WTC11 (cell line): ENCODE measurements at regions not wholly inside any gene's neighbourhood (a gene's known extent, or its start where the extent isn't known, plus 50 kb on each side); places are given as distances from the start of the nearest gene placed in this dataset.

Experiments
- ATAC-seq: fragments of 200-7000 bp; cut with Tn5 transposase; 2 replicates; pipeline ENCODE4 v1.10.0; 2021; ENCODE audit warnings: mild to moderate bottlenecking, moderate library complexity
- CTCF ChIA-PET: fragments of 300-600 bp; sonication (Branson Sonifier 250); formaldehyde crosslinking; loops from one replicate; lab custom pipeline; 2021; ENCODE audit warnings: antibody characterized with exemption; lab: Charles Lee
- POLR2A ChIA-PET: fragments of 350-600 bp; sonication (Branson Sonifier 250); formaldehyde crosslinking; loops from one replicate; lab custom pipeline; 2021; ENCODE audit warnings: antibody characterized with exemption; lab: Charles Lee
- DNase-seq: peaks from one replicate; pipeline ENCODE4 v3.0.0; 2021; ENCODE audit warnings: low spot score
- H3K27ac Mint-ChIP-seq: 2 replicates; pipeline ENCODE4 v1.8.0; 2021; ENCODE audit warnings: mixed read lengths
- H3K27me3 Mint-ChIP-seq: 2 replicates; pipeline ENCODE4 v1.8.0; 2021; ENCODE audit warnings: low read depth, mild to moderate bottlenecking, moderate library complexity, mixed read lengths
- H3K36me3 Mint-ChIP-seq: 2 replicates; pipeline ENCODE4 v1.8.0; 2021; ENCODE audit warnings: mixed read lengths
- H3K4me1 Mint-ChIP-seq: 2 replicates; pipeline ENCODE4 v1.8.0; 2022; ENCODE audit warnings: mixed read lengths
- H3K4me3 Mint-ChIP-seq: 2 replicates; pipeline ENCODE4 v1.8.0; 2021; ENCODE audit warnings: mild to moderate bottlenecking, moderate library complexity, mixed read lengths
- H3K9me3 Mint-ChIP-seq: 2 replicates; pipeline ENCODE4 v1.8.0; 2021; ENCODE audit warnings: mixed read lengths
- CREM ChIP-seq: sonication (generic); formaldehyde crosslinking; IDR thresholded peaks from 2 replicates; pipeline ENCODE4 v1.8.1; 2022; ENCODE audit warnings: mild to moderate bottlenecking, missing genetic modification reagents, moderate library complexity
- FOXJ3 ChIP-seq: sonication (generic); formaldehyde crosslinking; IDR thresholded peaks from 2 replicates; pipeline ENCODE4 v1.9.0; 2021; ENCODE audit warnings: missing genetic modification reagents, mild to moderate bottlenecking, borderline replicate concordance
- JUN ChIP-seq: sonication (generic); formaldehyde crosslinking; IDR thresholded peaks from 2 replicates; pipeline ENCODE4 v1.8.0; 2023; ENCODE audit warnings: mild to moderate bottlenecking, missing genetic modification reagents
- NFE2L1 ChIP-seq: sonication (generic); formaldehyde crosslinking; IDR thresholded peaks from 2 replicates; pipeline ENCODE4 v1.8.1; 2023; ENCODE audit warnings: missing genetic modification reagents
- NFYB ChIP-seq: sonication (generic); formaldehyde crosslinking; conservative IDR thresholded peaks from 2 replicates; pipeline ENCODE4 v1.8.0; 2022; ENCODE audit warnings: low read depth, missing genetic modification reagents
- PRRX2 ChIP-seq: fragments of 250-450 bp; sonication (Bioruptor Pico); IDR thresholded peaks from 2 replicates; pipeline ENCODE4 v1.8.0; 2021; ENCODE audit warnings: mild to moderate bottlenecking
- SMAD4 ChIP-seq: sonication (generic); formaldehyde crosslinking; IDR thresholded peaks from 2 replicates; pipeline ENCODE4 v1.8.0; 2022; ENCODE audit warnings: mild to moderate bottlenecking, missing genetic modification reagents
- SP1 ChIP-seq: sonication (generic); formaldehyde crosslinking; conservative IDR thresholded peaks from 2 replicates; pipeline ENCODE4 v1.8.1; 2022; ENCODE audit warnings: missing genetic modification reagents
- TCF7 ChIP-seq: sonication (generic); formaldehyde crosslinking; IDR thresholded peaks from 2 replicates; pipeline ENCODE4 v1.8.0; 2022; ENCODE audit warnings: mild to moderate bottlenecking, low read depth, missing genetic modification reagents, moderate library complexity
- ZBTB21 ChIP-seq: sonication (generic); formaldehyde crosslinking; IDR thresholded peaks from 2 replicates; pipeline ENCODE4 v1.8.1; 2023; ENCODE audit warnings: mild to moderate bottlenecking, missing genetic modification reagents, borderline replicate concordance
- ZNF138 ChIP-seq: sonication (generic); formaldehyde crosslinking; conservative IDR thresholded peaks from 2 replicates; pipeline ENCODE4 v1.8.1; 2022; ENCODE audit warnings: mild to moderate bottlenecking, moderate library complexity, missing genetic modification reagents
- ZNF219 ChIP-seq: sonication (generic); formaldehyde crosslinking; IDR thresholded peaks from 2 replicates; pipeline ENCODE4 v1.8.0; 2023; ENCODE audit warnings: missing genetic modification reagents, mild to moderate bottlenecking, borderline replicate concordance
- ZNF396 ChIP-seq: fragments of 250-450 bp; sonication (Bioruptor Pico); IDR thresholded peaks from 2 replicates; pipeline ENCODE4 v1.8.0; 2021; ENCODE audit warnings: mild to moderate bottlenecking, moderate library complexity, borderline replicate concordance
- TF ChIP-seq, protein P1 (sequence below): sonication (generic); formaldehyde crosslinking; IDR thresholded peaks from 2 replicates; pipeline ENCODE4 v1.8.1; 2022; ENCODE audit warnings: low read depth, missing genetic modification reagents, borderline replicate concordance
- TF ChIP-seq, protein P2 (sequence below): sonication (generic); formaldehyde crosslinking; IDR thresholded peaks from 2 replicates; pipeline ENCODE4 v1.8.1; 2022; ENCODE audit warnings: mild to moderate bottlenecking, missing genetic modification reagents, moderate library complexity, borderline replicate concordance
- TF ChIP-seq, protein P3 (sequence below): fragments of 250-450 bp; sonication (Bioruptor Pico); conservative IDR thresholded peaks from 2 replicates; pipeline ENCODE4 v1.9.0; 2021; ENCODE audit warnings: mild to moderate bottlenecking
- TF ChIP-seq, protein P4 (sequence below): sonication (generic); formaldehyde crosslinking; IDR thresholded peaks from 2 replicates; pipeline ENCODE4 v1.8.1; 2023; ENCODE audit warnings: mild to moderate bottlenecking, missing genetic modification reagents
- TF ChIP-seq, protein P5 (sequence below): sonication (generic); formaldehyde crosslinking; conservative IDR thresholded peaks from 2 replicates; pipeline ENCODE4 v1.8.1; 2022; ENCODE audit warnings: mild to moderate bottlenecking, missing genetic modification reagents
- TF ChIP-seq, protein P6 (sequence below): fragments of 250-450 bp; sonication (Bioruptor Pico); IDR thresholded peaks from 2 replicates; pipeline ENCODE4 v1.9.0; 2021; ENCODE audit warnings: mild to moderate bottlenecking
- TF ChIP-seq, protein P7 (sequence below): sonication (generic); formaldehyde crosslinking; IDR thresholded peaks from 2 replicates; pipeline ENCODE4 v1.8.0; 2022; ENCODE audit warnings: mild to moderate bottlenecking, missing genetic modification reagents
- TF ChIP-seq, protein P8 (sequence below): fragments of 250-450 bp; sonication (Bioruptor Pico); IDR thresholded peaks from 2 replicates; pipeline ENCODE4 v2.1.2; 2022; ENCODE audit warnings: mild to moderate bottlenecking, moderate library complexity

DNA sequence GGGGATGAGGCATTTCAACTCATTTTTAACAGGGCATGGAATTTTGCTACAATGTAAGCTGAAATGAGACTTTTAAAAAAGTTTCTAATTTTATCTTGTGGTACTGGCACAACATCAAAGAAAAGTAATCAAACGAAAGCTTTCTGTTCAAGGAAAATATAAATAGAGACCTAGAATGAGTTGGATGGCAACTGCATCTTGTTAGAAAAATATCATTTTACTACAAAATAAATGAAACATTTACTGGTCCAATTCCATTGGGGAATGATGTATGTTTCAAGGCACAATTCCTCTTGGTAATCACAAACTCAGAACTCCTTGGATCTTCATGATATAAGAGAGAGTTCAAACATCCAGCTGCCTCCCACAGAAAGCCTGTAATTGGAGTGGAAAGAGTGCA lies 102.8 kb downstream of the HMHB1 start:
- Mint-ChIP-seq H3K9me3 (no peaks in the 10 kb centered on the region), H3K4me3 (no peak overlapping the region), H3K36me3 (no peaks in the 10 kb centered on the region), H3K27ac (no peak overlapping the region), H3K4me1 (peaks cover 6% of the 10 kb centered on the region), H3K27me3 (no peaks in the 10 kb centered on the region)
- ChIA-PET POLR2A (no interaction called here), CTCF (no interaction called here)
- no peak for ATAC-seq
- no peak for DNase-seq
- TF ChIP-seq, protein P1, sequence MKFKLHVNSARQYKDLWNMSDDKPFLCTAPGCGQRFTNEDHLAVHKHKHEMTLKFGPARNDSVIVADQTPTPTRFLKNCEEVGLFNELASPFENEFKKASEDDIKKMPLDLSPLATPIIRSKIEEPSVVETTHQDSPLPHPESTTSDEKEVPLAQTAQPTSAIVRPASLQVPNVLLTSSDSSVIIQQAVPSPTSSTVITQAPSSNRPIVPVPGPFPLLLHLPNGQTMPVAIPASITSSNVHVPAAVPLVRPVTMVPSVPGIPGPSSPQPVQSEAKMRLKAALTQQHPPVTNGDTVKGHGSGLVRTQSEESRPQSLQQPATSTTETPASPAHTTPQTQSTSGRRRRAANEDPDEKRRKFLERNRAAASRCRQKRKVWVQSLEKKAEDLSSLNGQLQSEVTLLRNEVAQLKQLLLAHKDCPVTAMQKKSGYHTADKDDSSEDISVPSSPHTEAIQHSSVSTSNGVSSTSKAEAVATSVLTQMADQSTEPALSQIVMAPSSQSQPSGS (CRISPR knock-in tag): no peak
- TF ChIP-seq, protein P2, sequence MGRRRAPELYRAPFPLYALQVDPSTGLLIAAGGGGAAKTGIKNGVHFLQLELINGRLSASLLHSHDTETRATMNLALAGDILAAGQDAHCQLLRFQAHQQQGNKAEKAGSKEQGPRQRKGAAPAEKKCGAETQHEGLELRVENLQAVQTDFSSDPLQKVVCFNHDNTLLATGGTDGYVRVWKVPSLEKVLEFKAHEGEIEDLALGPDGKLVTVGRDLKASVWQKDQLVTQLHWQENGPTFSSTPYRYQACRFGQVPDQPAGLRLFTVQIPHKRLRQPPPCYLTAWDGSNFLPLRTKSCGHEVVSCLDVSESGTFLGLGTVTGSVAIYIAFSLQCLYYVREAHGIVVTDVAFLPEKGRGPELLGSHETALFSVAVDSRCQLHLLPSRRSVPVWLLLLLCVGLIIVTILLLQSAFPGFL (CRISPR knock-in tag): no peak
- TF ChIP-seq ZNF138 (CRISPR knock-in tag): no peak
- TF ChIP-seq, protein P3, sequence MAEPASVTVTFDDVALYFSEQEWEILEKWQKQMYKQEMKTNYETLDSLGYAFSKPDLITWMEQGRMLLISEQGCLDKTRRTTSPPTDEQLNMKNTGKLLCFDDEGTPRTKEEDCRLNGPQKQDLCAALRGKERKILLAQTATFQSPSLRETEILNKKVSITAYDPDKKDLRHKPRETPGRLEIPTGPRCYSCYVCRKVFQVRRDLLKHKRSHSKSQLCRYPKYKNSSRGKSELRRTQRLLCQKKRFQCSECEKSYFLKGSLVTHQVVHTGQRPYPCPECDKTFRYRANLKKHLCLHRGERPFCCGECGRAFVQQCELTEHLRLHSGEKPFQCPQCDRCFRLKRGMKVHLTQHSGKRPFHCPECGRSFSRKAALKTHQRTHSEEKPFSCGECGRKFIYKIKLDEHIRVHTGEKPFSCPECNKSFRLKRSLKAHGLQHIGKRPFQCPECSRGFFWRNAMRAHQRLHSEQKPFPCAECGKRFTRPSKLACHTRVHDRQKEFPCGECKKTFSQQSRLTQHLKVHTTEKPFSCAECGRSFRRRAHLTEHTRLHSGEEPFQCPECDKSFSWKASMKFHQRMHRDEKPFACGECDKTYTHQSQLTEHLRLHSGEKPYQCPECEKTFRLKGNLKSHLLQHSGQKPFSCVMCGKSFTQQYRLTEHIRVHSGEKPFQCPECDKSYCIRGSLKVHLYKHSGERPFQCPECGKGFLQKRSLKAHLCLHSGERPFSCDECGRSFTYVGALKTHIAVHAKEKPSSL (CRISPR knock-in tag): no peak
- TF ChIP-seq CREM (CRISPR knock-in tag): no peak
- TF ChIP-seq NFE2L1 (CRISPR knock-in tag): no peak
- TF ChIP-seq, protein P4, sequence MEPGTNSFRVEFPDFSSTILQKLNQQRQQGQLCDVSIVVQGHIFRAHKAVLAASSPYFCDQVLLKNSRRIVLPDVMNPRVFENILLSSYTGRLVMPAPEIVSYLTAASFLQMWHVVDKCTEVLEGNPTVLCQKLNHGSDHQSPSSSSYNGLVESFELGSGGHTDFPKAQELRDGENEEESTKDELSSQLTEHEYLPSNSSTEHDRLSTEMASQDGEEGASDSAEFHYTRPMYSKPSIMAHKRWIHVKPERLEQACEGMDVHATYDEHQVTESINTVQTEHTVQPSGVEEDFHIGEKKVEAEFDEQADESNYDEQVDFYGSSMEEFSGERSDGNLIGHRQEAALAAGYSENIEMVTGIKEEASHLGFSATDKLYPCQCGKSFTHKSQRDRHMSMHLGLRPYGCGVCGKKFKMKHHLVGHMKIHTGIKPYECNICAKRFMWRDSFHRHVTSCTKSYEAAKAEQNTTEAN (CRISPR knock-in tag): no peak
- TF ChIP-seq TCF7: no peak
- no peak for TF ChIP-seq ZBTB21 (CRISPR knock-in tag)
- TF ChIP-seq, protein P5, sequence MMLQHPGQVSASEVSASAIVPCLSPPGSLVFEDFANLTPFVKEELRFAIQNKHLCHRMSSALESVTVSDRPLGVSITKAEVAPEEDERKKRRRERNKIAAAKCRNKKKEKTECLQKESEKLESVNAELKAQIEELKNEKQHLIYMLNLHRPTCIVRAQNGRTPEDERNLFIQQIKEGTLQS (CRISPR knock-in tag): no peak
- TF ChIP-seq SMAD4 (CRISPR knock-in tag): no peak
- TF ChIP-seq JUN (CRISPR knock-in tag): no peak
- TF ChIP-seq ZNF396 (CRISPR knock-in tag): no peak
- TF ChIP-seq, protein P6, sequence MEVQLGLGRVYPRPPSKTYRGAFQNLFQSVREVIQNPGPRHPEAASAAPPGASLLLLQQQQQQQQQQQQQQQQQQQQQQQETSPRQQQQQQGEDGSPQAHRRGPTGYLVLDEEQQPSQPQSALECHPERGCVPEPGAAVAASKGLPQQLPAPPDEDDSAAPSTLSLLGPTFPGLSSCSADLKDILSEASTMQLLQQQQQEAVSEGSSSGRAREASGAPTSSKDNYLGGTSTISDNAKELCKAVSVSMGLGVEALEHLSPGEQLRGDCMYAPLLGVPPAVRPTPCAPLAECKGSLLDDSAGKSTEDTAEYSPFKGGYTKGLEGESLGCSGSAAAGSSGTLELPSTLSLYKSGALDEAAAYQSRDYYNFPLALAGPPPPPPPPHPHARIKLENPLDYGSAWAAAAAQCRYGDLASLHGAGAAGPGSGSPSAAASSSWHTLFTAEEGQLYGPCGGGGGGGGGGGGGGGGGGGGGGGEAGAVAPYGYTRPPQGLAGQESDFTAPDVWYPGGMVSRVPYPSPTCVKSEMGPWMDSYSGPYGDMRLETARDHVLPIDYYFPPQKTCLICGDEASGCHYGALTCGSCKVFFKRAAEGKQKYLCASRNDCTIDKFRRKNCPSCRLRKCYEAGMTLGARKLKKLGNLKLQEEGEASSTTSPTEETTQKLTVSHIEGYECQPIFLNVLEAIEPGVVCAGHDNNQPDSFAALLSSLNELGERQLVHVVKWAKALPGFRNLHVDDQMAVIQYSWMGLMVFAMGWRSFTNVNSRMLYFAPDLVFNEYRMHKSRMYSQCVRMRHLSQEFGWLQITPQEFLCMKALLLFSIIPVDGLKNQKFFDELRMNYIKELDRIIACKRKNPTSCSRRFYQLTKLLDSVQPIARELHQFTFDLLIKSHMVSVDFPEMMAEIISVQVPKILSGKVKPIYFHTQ (CRISPR knock-in tag): no peak
- TF ChIP-seq SP1: no peak
- no peak for TF ChIP-seq ZNF219 (CRISPR knock-in tag)
- TF ChIP-seq, all 79 proteins: peak for 0

DNA sequence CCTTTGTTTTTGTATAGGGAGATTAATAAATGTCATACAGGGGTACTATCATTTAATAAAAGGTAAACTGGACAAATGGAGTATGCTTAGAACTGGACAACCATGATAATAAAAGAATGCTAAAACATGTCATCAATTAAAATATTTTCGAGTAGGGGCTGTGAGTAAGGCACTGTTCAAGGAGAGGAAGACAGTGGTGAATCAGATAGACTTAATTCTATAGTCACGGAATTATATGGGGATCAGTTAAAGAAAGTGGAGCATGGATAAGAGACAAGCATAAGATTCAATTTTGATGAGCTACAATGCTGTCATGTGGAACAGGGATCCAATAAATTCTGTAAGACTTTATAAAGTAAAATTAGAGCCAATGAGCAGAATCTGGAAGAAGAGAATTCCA lies 104.5 kb downstream of the HMHB1 start:
- Mint-ChIP-seq H3K27me3 (no peaks in the 10 kb centered on the region), H3K27ac (no peak overlapping the region), H3K9me3 (no peaks in the 10 kb centered on the region), H3K4me3 (no peak overlapping the region), H3K36me3 (no peaks in the 10 kb centered on the region), H3K4me1 (peaks cover 7% of the 10 kb centered on the region)
- ChIA-PET CTCF (no interaction called here), POLR2A (no interaction called here)
- DNase-seq (no peak), ATAC-seq (no peak)
- TF ChIP-seq, protein P7, sequence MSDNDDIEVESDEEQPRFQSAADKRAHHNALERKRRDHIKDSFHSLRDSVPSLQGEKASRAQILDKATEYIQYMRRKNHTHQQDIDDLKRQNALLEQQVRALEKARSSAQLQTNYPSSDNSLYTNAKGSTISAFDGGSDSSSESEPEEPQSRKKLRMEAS (CRISPR knock-in tag): no peak
- TF ChIP-seq NFYB (no peak), PRRX2 (CRISPR knock-in tag) (no peak), FOXJ3 (CRISPR knock-in tag) (no peak)
- TF ChIP-seq, protein P8, sequence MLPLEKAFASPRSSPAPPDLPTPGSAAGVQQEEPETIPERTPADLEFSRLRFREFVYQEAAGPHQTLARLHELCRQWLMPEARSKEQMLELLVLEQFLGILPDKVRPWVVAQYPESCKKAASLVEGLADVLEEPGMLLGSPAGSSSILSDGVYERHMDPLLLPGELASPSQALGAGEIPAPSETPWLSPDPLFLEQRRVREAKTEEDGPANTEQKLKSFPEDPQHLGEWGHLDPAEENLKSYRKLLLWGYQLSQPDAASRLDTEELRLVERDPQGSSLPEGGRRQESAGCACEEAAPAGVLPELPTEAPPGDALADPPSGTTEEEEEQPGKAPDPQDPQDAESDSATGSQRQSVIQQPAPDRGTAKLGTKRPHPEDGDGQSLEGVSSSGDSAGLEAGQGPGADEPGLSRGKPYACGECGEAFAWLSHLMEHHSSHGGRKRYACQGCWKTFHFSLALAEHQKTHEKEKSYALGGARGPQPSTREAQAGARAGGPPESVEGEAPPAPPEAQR (CRISPR knock-in tag): no peak
